CD14-positive monocyte (primary cell): ENCODE measurements at regions not wholly inside any gene's neighbourhood (a gene's known extent, or its start where the extent isn't known, plus 50 kb on each side); places are given as distances from the start of the nearest gene placed in this dataset.

Source experiments
- DNase-seq, 3 donors: peaks; one replicate each; pipeline ENCODE4 v3.0.0-alpha.2; 2011 to 2022
- H2AFZ ChIP-seq: 2 replicates; pipeline ENCODE4 v1.6.0; 2012; ENCODE audit warnings: mild to moderate bottlenecking, low read depth, low read length, inconsistent platforms; ENCODE audit not compliant: insufficient read depth, poor library complexity, severe bottlenecking
- H3K27ac ChIP-seq, 2 donors: 1 replicate in 1 of 2; 2 replicates in 1 of 2; pipeline ENCODE4 v1.5.1; 2012 to 2013; ENCODE audit warnings: low read length in 2 of 2, control low read depth in 1 of 2, inconsistent platforms in 1 of 2, low read depth in 1 of 2, mild to moderate bottlenecking in 1 of 2
- H3K27me3 ChIP-seq, 2 donors: one replicate each; pipeline versions ENCODE4 v1.6.0 to v1.6.1; 2011 to 2013; ENCODE audit warnings: low read length in 2 of 2; ENCODE audit not compliant: control insufficient read depth in 2 of 2, insufficient read depth in 2 of 2
- H3K36me3 ChIP-seq, 2 donors: replicated peaks in 1 of 2; 1 replicate in 1 of 2; 2 replicates in 1 of 2; pipeline versions ENCODE4 v1.5.1 to v1.6.1; 2012 to 2013; ENCODE audit warnings: low read length in 2 of 2, control low read depth in 1 of 2, inconsistent platforms in 1 of 2, mild to moderate bottlenecking in 1 of 2; ENCODE audit not compliant: insufficient read depth in 2 of 2, control insufficient read depth in 1 of 2
- H3K4me1 ChIP-seq, 2 donors: 1 replicate in 1 of 2; 2 replicates in 1 of 2; pipeline versions ENCODE4 v1.5.1 to v1.6.1; 2012 to 2013; ENCODE audit warnings: low read length in 2 of 2, control low read depth in 1 of 2, inconsistent platforms in 1 of 2, mild to moderate bottlenecking in 1 of 2, moderate library complexity in 1 of 2; ENCODE audit not compliant: insufficient read depth in 2 of 2, control insufficient read depth in 1 of 2
- H3K4me2 ChIP-seq: replicated peaks from 2 replicates; pipeline ENCODE3; 2012; ENCODE audit warnings: low read length, moderate library complexity, mild to moderate bottlenecking; ENCODE audit not compliant: poor library complexity, severe bottlenecking; ENCODE audit errors: extremely low read depth
- H3K4me3 ChIP-seq, 3 experiments: fragments of 200-600 bp in 1 of 3; sonication (generic) in 1 of 3; replicated peaks in 1 of 3; 1 replicate in 2 of 3; 2 replicates in 1 of 3; pipeline ENCODE4 v1.5.1; 2011 to 2013; ENCODE audit warnings: low read length in 3 of 3, mild to moderate bottlenecking in 3 of 3, control low read depth in 2 of 3, low read depth in 2 of 3, inconsistent platforms in 1 of 3, moderate library complexity in 1 of 3
- H3K79me2 ChIP-seq: 2 replicates; pipeline ENCODE4 v1.6.0; 2012; ENCODE audit warnings: mild to moderate bottlenecking, control low read depth, inconsistent platforms, low read length, moderate library complexity; ENCODE audit not compliant: insufficient read depth
- H3K9ac ChIP-seq: 2 replicates; pipeline ENCODE4 v1.6.0; 2017; ENCODE audit warnings: low read length, mild to moderate bottlenecking; ENCODE audit not compliant: insufficient read depth, poor library complexity, severe bottlenecking
- H3K9me3 ChIP-seq, 2 donors: replicated peaks in 1 of 2; 1 replicate in 1 of 2; 2 replicates in 1 of 2; pipeline versions ENCODE4 v1.5.1 to v1.6.1; 2012 to 2013; ENCODE audit warnings: low read length in 2 of 2, control low read depth in 1 of 2; ENCODE audit not compliant: control insufficient read depth in 1 of 2, insufficient read depth in 1 of 2
- H4K20me1 ChIP-seq: 2 replicates; pipeline ENCODE4 v1.6.0; 2012; ENCODE audit warnings: mild to moderate bottlenecking, low read length, control low read depth, moderate library complexity; ENCODE audit not compliant: insufficient read depth
- H3K27ac Mint-ChIP-seq, 7 donors: one replicate each; pipeline ENCODE4 v1.8.0; 2020; ENCODE audit warnings: mild to moderate bottlenecking in 7 of 7, mixed read lengths in 7 of 7, moderate library complexity in 6 of 7, inconsistent platforms in 2 of 7
- H3K27me3 Mint-ChIP-seq, 3 donors: one replicate each; pipeline ENCODE4 v1.8.0; 2021 to 2022; ENCODE audit warnings: low read depth in 3 of 3, mild to moderate bottlenecking in 3 of 3, mixed read lengths in 3 of 3, moderate library complexity in 3 of 3, inconsistent platforms in 1 of 3
- H3K36me3 Mint-ChIP-seq, 2 donors: one replicate each; pipeline ENCODE4 v1.8.0; 2020; ENCODE audit warnings: mixed read lengths in 2 of 2, inconsistent platforms in 1 of 2, mild to moderate bottlenecking in 1 of 2
- H3K4me1 Mint-ChIP-seq: one replicate; pipeline ENCODE4 v1.8.0; 2020; ENCODE audit warnings: mild to moderate bottlenecking, mixed read lengths
- H3K4me3 Mint-ChIP-seq, 2 donors: one replicate each; pipeline ENCODE4 v1.8.0; 2020; ENCODE audit warnings: mild to moderate bottlenecking in 2 of 2, mixed read lengths in 2 of 2, moderate library complexity in 1 of 2
- H3K9me3 Mint-ChIP-seq, 7 donors: one replicate each; pipeline ENCODE4 v1.8.0; 2020 to 2022; ENCODE audit warnings: mixed read lengths in 7 of 7, mild to moderate bottlenecking in 6 of 7, moderate library complexity in 6 of 7, inconsistent platforms in 2 of 7
- WGBS: methylation state at CpG from one replicate; pipeline ENCODE4 v1.1.5; 2013; ENCODE audit warnings: missing lambda C conversion rate; ENCODE audit not compliant: insufficient coverage; 5-methylcytosine and 5-hydroxymethylcytosine counted together
- intact Hi-C, 2 donors: fragments of 100-400 bp; cut with micrococcal nuclease; formaldehyde crosslinking; loops; one replicate each; pipeline versions ENCODE4 v1.15.0 to v1.15.1; 2023
- TF ChIP-seq, protein P1 (sequence below): fragments of 200-600 bp; IDR thresholded peaks from one replicate; pipeline ENCODE4 v1.8.0; 2022; ENCODE audit warnings: antibody characterized with exemption, mild to moderate bottlenecking

GRCh38 chr9:631596-631995 lies 209.9 kb upstream of the DMRT1 start:
- no peak overlapping the region for H3K4me2 ChIP-seq
- H3K9me3 Mint-ChIP-seq = peaks cover 3 to 22% (median 12%) of the 10 kb centered on the region in 7 donors
- H3K4me1 Mint-ChIP-seq = no peaks in the 10 kb centered on the region
- H3K79me2 ChIP-seq = no peaks in the 10 kb centered on the region
- H3K27me3 Mint-ChIP-seq = peaks cover 0 to 3% (median 0%) of the 10 kb centered on the region in 3 donors
- intact Hi-C loops = no loop called here
- H3K4me1 ChIP-seq = no peaks in the 10 kb centered on the region
- H3K36me3 Mint-ChIP-seq = no peaks in the 10 kb centered on the region
- H3K27ac ChIP-seq = no peak overlapping the region
- TF ChIP-seq, protein P1, sequence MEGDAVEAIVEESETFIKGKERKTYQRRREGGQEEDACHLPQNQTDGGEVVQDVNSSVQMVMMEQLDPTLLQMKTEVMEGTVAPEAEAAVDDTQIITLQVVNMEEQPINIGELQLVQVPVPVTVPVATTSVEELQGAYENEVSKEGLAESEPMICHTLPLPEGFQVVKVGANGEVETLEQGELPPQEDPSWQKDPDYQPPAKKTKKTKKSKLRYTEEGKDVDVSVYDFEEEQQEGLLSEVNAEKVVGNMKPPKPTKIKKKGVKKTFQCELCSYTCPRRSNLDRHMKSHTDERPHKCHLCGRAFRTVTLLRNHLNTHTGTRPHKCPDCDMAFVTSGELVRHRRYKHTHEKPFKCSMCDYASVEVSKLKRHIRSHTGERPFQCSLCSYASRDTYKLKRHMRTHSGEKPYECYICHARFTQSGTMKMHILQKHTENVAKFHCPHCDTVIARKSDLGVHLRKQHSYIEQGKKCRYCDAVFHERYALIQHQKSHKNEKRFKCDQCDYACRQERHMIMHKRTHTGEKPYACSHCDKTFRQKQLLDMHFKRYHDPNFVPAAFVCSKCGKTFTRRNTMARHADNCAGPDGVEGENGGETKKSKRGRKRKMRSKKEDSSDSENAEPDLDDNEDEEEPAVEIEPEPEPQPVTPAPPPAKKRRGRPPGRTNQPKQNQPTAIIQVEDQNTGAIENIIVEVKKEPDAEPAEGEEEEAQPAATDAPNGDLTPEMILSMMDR = no peak
- H4K20me1 ChIP-seq = no peaks in the 10 kb centered on the region
- H3K4me3 Mint-ChIP-seq = no peak overlapping the region
- DNase-seq = no peak
- peaks cover 6 to 16% of the 10 kb centered on the region in 2 donors for H3K9me3 ChIP-seq
- WGBS = no CpG with 5 or more reads among the region's 1 CpG
- H3K27me3 ChIP-seq = no peaks in the 10 kb centered on the region
- no peak overlapping the region for H3K9ac ChIP-seq
- no peak overlapping the region for H3K27ac Mint-ChIP-seq
- no peak overlapping the region for H2AFZ ChIP-seq
- no peaks in the 10 kb centered on the region for H3K36me3 ChIP-seq
- H3K4me3 ChIP-seq = no peak overlapping the region

GRCh38 chr9:633461-633860 lies 208.0 kb upstream of the DMRT1 start:
- intact Hi-C loops = no loop called here
- H4K20me1 ChIP-seq = no peaks in the 10 kb centered on the region

More at GRCh38 chr9:633461-633860, 208.0 kb upstream of the DMRT1 start:
- H3K9me3 Mint-ChIP-seq = peaks cover 3 to 22% (median 12%) of the 10 kb centered on the region in 7 donors
- Histone ChIP-seq H3K79me2 (no peaks in the 10 kb centered on the region), H3K4me1 (no peaks in the 10 kb centered on the region), H3K4me3 (no peak overlapping the region), H3K36me3 (no peaks in the 10 kb centered on the region), H3K9ac (no peak overlapping the region), H3K27ac (no peak overlapping the region), H3K4me2 (no peak overlapping the region), H2AFZ (no peak overlapping the region), H3K9me3 (peaks cover 6 to 16% of the 10 kb centered on the region in 2 donors), H3K27me3 (no peaks in the 10 kb centered on the region)
- H3K27ac Mint-ChIP-seq = no peak overlapping the region
- H3K4me3 Mint-ChIP-seq = no peak overlapping the region
- TF ChIP-seq, protein P1 = no peak
- no peak for DNase-seq
- no peaks in the 10 kb centered on the region for H3K27me3 Mint-ChIP-seq
- H3K4me1 Mint-ChIP-seq = no peaks in the 10 kb centered on the region
- no peaks in the 10 kb centered on the region for H3K36me3 Mint-ChIP-seq
- no CpG with 5 or more reads among the region's 1 CpG for WGBS
